HG03175 (cell line): ENCODE measurements at regions not wholly inside any gene's neighbourhood (a gene's known extent, or its start where the extent isn't known, plus 50 kb on each side); places are given as distances from the start of the nearest gene placed in this dataset.
"Not testable (repeated sequence)": the region's sequence is repeated elsewhere in the genome, so short reads cannot be mapped to it uniquely, and the experiment has no call there.

Experiments used
- ATAC-seq: cut with Tn5 transposase; IDR thresholded peaks from one replicate; pipeline ENCODE4 v1.9.1; 2021; ENCODE audit warnings: mild to moderate bottlenecking, moderate library complexity; ENCODE audit not compliant: unreplicated experiment

DNA sequence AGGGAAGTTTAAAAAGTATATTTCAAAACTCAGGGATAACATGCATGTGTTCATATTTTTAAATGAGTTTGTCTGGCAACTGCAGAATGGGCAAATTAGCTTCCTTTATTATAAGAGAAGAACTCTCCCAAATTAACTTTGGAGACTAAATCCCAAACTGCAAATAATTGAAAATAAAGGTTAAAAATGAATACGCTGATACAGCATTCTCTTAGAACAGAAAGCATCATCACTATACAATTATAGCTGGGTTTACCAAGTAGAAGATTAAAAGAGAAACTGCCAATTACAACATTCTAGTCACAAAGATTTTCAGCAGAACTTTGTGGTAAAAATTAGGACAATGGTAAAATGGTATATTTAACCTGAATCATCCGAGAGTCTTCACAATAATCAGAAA is 73.3 kb downstream of the OLFM4 start:
- no peak for ATAC-seq

DNA sequence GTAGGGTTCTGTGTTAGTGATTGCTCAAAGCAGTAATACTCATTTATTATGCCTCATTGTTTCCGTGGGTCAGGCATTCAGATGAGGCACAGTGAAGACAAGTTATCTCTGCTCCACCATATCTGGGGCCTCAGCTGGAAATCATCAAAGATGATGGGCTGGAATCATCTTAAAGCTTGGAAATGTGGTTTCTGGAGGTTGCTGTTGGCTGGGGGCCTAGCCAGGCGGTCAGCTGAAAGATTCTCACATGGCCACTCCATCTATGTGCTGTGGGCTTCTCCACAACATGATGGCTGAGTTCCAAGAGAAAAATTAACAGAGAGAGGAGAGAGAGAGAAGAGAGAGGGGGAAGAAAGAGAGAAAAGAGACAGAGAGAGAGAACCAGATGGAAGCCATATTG is 75.5 kb downstream of the OLFM4 start:
- ATAC-seq = no peak

DNA sequence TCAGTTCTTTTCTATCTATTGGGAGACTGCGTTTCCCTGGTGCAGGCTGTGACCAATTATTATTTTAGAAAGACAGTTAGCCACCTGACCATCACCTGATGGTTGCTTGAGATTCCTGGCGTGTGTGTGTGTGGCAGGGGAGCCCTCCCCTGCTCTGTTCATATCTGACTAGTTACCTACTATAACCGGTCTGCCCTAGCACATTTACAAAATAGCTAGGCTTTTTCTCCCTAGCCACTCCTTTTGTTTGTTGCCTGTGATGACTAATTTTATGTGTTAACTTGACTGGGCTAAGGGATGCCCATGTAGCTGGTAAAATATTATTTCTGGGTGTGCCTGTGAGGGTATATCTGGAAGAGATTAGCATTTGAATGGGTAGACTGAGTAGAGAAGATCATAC is 76.9 kb downstream of the OLFM4 start:
- no peak for ATAC-seq

DNA sequence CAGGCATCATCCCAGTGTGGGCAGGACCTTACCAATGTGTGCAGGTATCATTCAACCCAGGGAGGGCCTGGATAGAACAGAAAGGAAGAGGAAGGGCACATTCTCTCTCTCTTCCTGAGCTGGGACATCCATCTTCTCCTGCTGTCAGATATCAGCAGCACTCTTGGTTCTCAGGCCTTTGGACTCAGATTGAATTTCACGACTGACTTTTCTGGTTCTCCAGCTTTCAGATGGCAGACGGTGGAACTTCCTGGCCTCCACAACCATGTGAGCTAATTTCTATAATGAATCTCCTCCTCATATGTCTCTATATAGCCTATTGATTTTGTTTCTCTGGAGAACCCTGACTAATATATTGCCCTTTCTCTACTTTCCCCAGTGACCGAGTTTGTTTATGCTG is 77.3 kb downstream of the OLFM4 start:
- no peak for ATAC-seq

DNA sequence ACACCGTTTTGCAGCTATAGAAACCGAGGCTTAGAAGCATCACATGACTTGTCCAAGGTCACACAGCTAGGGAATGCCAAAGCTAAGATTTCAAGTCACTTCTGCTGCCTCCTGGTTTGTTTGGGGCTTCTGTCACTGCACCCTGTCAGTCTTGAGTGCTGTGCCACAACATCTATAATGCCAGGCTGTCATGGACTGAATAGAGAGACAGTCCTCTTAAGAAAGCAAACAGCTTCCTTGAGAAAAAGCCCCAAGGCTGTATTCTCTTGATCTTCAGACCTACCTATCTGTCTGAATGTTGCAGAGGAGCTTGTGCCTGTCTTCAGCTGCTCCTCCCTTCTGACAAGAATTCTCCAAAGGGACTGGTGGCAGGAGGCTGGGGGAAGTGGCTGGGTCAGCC is 81.6 kb downstream of the OLFM4 start:
- ATAC-seq = no peak

DNA sequence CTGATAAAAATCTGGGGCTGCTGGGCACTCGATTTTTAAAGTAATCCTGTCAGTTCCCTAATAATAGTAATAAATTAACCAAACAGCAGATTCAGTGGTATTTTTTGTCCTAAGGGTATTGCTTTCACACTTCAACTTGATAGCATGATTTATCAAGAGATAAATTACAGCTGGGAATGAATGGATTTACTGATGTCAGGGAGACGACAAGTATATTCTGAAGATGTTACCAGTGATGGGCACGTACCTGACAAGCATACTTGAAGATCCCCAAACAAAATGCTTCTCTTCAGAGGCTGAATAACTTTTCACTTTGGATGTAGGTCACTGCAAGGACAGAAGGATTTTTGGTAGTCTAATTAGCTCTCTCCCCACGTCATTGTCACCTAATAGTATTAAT is 82.0 kb downstream of the OLFM4 start:
- ATAC-seq = no peak

DNA sequence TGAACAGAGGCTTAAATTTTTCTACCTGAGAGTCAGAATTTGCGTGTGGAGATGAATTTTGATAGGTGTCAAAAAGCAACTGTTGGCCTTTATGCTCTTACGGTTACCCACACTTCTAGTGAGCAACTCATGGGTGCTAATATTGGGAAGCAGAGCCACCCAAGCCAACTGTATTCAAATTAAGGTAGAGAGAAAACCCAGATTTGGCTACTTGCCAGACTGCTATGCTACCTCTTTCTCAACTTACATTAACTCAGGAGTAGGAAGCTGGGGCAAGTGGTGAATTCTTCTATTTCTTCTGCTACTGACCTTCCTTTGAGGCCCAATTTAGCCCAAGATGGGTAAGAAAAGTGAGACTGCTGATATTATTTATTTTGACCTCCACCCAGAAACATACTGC is 83.9 kb downstream of the OLFM4 start:
- no peak for ATAC-seq

DNA sequence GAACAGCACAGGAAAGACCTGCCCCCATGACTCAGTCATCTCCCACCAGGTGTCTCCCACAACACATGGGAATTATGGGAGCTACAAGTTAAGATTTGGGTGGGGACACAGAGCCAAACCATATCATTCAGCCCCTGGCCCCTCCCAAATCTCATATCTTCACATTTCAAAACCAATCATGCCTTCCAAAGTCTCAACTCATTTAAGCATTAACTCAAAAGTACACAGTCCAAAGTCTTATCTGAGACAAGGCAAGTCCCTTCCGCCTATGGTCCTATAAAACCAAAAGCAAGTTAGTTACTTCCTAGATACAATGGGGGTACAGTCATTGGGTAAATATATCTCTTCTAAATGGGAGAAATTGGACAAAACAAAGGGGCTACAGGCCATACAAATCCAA is 88.4 kb downstream of the OLFM4 start:
- not testable (repeated sequence) for ATAC-seq

DNA sequence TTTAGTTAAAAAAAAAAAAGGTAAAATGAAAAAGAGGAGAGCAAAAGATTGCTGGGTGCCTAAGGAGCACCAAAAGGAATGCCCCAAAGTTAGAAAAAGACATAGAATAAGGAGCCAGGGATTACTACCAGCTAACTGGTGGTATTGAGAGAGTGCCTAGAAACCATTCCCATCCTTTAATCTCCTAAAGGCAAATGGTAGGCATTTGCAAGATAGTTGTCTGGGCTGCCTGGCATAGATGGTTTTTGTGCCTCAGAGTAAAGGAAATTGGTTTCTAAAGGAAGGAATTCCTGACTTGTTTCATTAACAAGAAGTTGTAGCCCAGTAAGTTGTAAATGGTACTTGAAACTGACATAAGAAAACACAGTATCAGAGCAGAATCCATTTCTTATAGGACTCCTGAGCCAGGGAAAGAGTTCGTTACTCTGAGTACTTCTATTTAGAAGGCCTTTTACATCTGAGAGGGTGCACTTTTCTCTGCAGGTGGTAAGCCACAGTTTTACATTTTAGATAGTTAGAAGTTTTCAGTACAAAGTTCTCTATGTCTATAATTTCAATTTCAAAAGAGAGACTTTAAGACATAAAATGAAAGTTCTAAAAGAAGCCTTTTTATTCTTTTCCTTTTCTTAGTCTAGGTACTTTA is 92.6 kb downstream of the OLFM4 start:
- no peak for ATAC-seq

DNA sequence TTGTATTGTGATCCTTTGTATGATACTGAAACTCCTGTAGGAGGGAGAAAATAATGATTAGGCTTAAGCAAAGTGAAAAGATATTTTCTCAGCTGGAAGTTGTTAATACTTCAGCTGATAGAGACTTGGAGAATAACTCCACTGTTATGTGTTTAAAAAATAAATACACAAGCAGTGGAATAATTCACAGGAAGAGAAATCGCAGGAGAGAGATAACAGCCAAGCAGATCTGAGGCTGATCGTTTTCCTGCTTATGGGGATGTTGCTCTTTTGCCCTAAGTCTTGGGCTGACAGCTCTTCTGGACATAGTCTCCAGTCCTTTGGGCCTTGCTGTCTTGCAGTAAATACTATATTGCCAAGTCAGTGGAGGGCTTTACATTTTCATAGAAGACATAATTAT is 93.3 kb downstream of the OLFM4 start:
- no peak for ATAC-seq

DNA sequence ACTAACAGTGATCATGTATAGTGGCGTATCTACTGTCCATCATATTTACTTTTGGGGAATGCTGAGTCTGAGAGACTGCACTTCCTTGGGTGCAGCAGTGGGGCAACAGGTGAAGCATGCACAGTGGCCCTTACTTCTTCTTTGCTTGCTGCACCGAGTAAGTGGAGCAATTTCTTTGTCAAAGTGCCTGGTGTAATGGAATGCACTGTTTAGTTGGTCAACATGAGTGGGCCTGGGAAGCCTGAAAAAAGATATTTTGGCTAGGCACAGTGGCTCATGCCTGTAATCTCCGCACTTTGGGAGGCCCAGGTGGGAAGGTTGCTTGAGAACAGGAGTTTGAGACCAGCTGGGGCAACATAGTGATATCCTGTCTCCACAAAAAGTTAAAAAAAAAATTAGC is 94.9 kb downstream of the OLFM4 start:
- no peak for ATAC-seq

DNA sequence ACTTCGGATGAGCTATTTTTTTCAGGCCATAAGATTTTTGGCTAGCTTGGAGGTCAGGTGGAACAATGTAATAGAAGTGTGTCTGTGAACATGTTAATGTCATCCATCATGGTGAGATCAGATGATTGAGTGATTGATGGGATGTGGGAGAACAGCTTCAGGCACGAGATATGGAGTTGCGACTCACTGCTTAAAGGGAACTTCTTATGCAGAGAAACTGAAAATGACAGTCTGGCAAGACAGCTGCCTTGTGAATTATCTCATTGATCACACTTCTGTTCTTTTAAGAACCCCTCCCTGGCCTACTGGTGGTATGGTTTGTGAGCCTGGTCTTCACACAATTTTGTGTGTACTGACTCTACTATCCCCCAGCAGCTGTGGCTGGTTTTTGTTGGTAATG is 96.0 kb downstream of the OLFM4 start:
- ATAC-seq = no peak

DNA sequence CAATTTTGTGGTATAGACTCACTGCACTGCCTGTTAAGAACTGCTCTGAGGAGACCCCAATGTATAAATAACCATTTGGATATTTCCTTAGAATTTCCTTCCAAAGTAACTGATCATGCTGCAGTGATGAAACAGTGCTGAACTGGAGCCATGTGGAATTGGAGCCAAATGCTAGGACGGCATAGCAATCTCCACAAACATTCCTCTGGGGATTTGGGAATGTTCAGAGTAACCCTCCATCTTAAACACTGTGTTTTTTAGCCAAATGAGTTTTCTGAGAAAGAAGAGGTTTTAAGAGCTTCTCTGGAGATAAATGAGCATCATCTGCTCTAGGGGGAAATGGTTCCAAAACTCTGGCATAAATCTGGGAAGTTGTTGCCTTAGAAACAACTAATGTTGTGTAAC is 98.2 kb downstream of the OLFM4 start:
- ATAC-seq = no peak

DNA sequence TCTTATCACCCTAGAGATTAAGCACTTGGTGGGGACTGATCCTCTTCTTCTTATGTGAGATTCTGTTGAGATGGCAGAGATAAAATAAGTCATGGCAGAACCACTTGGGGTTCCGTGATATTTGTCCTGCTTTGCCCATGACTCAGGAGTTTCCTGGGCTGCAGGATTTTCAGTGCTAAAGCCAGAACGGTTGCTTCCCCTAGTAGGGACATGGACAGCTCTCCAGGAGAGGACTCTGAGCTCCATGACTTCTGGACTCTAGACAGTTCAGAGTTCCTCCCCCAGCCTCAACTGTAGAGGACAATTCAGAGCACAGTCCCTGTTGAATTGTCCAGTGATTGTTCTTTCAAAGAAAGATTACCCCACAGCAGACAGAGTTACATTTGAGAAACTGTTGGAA is 98.8 kb downstream of the OLFM4 start:
- no peak for ATAC-seq

DNA sequence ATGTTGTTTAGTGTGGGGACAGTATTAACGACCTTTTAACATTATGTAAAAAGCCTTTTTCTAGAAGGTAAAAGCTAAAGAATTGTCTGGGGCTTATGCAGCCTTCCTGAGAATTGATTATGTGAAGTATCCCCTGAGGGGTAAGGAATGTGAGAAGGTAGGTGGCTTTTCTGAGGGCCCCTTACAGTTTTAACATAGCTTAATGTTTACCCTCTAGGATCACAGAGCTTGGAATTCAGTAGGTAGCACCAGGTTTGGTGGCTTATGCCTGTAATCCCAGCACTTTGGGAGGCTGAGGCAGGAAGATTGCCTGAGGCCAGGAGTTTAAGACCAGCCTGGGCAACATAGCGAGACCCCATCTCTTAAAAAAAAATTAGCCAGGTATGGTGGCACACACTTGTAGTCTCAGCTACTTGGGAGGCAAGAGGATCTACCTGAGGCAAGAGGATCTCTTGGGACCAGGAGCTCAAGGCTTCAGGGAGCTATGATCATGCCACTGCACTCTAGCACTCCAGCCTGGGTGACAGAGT is 101.3 kb downstream of the OLFM4 start:
- no peak for ATAC-seq

DNA sequence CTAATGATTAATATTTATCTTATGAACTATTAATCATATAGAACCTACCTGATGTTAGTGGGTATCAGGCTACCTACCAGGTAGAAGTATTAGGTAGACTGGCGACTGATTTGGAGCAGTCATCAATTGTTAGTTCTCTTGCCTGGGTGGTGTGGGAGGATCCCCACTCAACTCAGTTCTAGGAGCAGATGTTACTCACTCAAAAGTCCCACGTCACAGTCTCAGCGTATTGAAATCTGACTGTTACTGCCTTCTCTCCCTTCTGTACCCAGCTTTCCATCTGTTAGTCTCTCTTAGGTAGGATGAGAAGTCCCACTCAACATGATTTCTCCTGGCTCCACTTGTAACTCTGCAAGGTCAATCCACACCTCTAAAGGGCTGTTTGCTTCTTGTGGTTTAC is 102.7 kb downstream of the OLFM4 start:
- no peak for ATAC-seq

DNA sequence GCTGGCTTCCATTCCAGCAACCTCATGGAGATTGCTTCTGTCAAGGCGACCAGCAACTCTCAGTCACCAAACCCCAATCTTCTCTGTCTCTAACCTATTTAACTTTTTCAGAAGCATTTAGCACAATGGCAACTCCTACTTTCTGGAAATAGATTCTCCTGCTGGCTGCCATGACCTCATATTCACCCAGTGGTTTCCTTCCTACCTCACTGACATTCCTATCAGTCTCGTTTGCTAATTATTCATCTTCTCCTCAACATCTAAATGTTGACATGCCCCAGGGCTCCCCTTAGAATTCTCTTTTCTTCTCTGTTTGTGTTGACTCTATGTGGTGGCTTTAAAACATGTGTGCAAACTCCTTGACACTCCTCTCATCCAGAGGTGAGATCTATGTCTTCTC is 106.7 kb downstream of the OLFM4 start:
- no peak for ATAC-seq

DNA sequence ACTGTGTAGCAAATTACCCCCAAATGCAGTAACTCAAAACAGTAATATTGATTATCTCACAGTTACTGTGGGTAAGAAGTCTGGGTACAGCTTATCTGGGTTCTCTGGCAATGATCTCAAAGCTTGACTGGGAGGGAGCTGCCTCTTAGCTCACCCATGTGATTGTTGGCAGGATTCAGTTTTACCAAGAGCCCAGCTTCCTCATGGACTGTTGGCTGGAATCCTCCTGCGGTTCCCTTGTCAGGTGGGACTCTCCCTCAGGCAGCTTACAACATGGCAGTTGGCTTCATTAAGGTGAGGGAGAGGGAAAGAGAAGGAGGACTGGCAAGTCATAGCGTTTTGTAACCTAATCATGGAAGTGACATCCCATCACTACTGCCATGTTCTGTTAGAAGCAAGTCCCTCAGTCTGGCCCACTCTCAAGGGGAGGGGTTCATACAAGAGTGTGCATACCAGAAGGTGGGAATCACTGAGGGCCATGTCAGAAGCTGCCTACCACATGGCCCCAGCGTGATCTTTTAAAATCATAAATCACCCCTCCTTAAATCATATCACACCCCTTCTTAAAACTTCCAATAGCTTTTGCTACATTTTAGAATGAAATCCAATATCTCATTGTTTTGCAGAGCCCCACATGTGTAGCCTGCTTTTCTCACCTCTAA is 108.1 kb downstream of the OLFM4 start:
- ATAC-seq = no peak

DNA sequence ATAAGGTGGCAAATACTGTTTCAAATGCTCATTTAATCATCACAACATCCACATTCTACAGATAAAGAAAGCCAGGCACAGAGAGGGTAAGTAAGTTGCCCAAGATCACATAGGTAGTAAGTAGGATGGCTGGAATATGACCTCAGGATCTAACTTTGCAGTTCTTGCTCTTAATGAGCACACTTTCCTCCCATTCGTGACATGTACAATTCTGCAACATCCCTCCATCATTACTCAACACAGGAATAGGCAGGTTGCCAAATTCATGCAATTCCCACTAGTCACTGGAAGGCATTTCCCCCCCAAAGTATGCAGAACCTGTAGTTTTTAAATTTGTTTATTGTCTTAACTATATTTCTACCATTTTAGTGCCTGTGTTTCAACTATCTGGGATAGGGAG is 109.2 kb downstream of the OLFM4 start:
- ATAC-seq = no peak

DNA sequence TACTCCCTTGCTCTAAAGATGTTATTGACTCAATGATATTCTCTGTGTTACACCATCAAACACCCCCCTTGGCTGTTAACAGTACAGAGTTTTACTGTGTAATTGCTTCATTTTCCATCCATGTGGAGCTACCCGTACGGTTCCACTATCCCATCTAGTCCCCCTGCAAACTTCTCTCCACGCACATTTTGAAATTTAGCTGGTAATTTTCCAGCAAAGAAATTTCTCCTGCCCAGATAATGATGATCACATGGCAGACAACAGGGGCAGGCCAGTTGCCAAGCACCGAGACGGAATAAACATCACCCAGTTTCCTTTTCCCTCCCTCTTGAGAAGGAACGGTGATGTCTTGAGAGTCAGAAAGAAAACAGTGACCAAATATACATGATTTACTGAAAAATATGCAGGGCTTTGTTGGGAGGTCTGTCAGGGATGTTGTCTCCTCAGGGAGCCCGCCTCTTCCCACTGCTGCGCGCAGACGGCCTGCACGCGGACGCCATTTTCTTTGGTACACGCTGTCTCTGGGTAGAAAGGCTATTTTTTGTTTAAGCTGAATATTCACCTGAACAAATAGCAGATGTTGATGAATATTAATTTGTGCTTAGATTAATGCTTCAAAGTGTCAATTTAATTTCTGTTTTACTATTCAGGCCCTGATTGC is 109.9 kb downstream of the OLFM4 start:
- no peak for ATAC-seq

DNA sequence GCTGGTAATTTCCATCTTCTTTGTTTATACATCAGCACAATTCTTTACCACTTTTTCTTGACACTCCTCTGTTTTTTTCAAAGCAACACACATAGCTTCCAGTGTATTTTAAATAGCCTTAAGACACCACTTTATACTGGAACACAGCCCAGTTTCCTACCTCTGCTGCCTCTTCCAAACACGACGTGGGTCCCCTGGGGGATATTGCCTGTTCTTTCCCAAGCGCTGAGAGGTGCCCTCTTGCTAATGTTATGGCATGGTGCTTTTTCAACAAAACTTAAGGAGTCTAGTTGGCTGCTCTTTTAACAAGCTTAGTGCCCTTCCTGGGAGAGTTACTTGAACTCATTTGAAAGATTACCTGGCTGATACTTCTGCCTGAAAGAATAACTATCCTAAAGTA is 112.7 kb downstream of the OLFM4 start:
- no peak for ATAC-seq

DNA sequence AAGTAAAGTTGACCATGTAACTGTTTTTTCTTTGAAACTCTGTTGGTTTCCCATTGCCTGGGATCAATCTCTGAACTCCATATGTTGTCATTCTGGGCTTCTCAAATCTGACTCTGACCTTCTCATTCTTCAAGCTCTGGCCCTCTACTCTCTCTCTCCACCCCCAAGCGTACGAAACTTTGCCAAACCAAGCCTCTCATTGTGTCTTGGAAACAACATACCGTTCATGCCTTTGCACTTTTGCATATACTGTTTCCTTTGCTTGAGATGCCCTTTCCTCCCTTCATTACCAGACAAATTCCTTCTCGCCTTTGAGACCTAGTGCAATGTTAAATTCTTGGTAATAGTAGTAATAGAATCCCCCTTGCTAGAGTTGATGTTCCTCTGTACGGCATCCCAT is 113.7 kb downstream of the OLFM4 start:
- ATAC-seq = no peak
